Effector memory CD8-positive, alpha-beta T cell (primary cell): ENCODE measurements at regions not wholly inside any gene's neighbourhood (a gene's known extent, or its start where the extent isn't known, plus 50 kb on each side); places are given as distances from the start of the nearest gene placed in this dataset.

ENCODE experiments used
- ATAC-seq: fragments of 150-1000 bp; cut with Tn5 transposase; replicated peaks from 2 replicates; pipeline ENCODE4 v1.10.0; 2021; ENCODE audit warnings: mild to moderate bottlenecking, moderate library complexity
- DNase-seq, 3 experiments: peaks; one replicate each; pipeline ENCODE4 v3.0.0; 2021
- H3K27ac Mint-ChIP-seq, 2 donors: one replicate each; pipeline ENCODE4 v1.8.0; 2022; ENCODE audit warnings: mild to moderate bottlenecking in 2 of 2, mixed read lengths in 2 of 2, moderate library complexity in 2 of 2
- H3K27me3 Mint-ChIP-seq, 2 donors: one replicate each; pipeline ENCODE4 v1.8.0; 2022; ENCODE audit warnings: mixed read lengths in 2 of 2
- H3K36me3 Mint-ChIP-seq: one replicate; pipeline ENCODE4 v1.8.0; 2022; ENCODE audit warnings: mild to moderate bottlenecking, moderate library complexity, mixed read lengths; ENCODE audit not compliant: insufficient read depth
- H3K4me1 Mint-ChIP-seq, 2 donors: one replicate each; pipeline ENCODE4 v1.8.0; 2022; ENCODE audit warnings: low read depth in 2 of 2, mixed read lengths in 2 of 2
- H3K4me3 Mint-ChIP-seq, 2 donors: one replicate each; pipeline ENCODE4 v1.8.0; 2022; ENCODE audit warnings: mild to moderate bottlenecking in 2 of 2, mixed read lengths in 2 of 2, moderate library complexity in 2 of 2
- H3K9me3 Mint-ChIP-seq, 2 donors: one replicate each; pipeline ENCODE4 v1.8.0; 2022; ENCODE audit warnings: mixed read lengths in 2 of 2

- Mint-ChIP-seq H3K9me3 (peaks cover 3 to 18% of the 10 kb centered on the region in 2 donors), H3K27ac (no peak overlapping the region), H3K4me3 (no peak overlapping the region), H3K4me1 (no peaks in the 10 kb centered on the region), H3K27me3 (no peaks in the 10 kb centered on the region), H3K36me3 (no peaks in the 10 kb centered on the region)
- ATAC-seq, result no peak
- no peak for DNase-seq
Observed at GRCh38 chr4:32775049-32775448, 2054.9 kb downstream of the PCDH7 start.

- Mint-ChIP-seq H3K9me3 (peaks cover 3 to 18% of the 10 kb centered on the region in 2 donors), H3K4me3 (no peak overlapping the region), H3K27me3 (no peaks in the 10 kb centered on the region), H3K36me3 (no peaks in the 10 kb centered on the region), H3K4me1 (no peaks in the 10 kb centered on the region), H3K27ac (no peak overlapping the region)
- no peak for ATAC-seq
- DNase-seq, result no peak
Observed at GRCh38 chr4:32776435-32777203, 2056.4 kb downstream of the PCDH7 start.

GRCh38 chr4:32778025-32778424 lies 2057.9 kb downstream of the PCDH7 start:
- ATAC-seq (no peak), DNase-seq (no peak)
- Mint-ChIP-seq H3K4me1 (no peaks in the 10 kb centered on the region), H3K4me3 (no peak overlapping the region), H3K9me3 (peaks cover 5 to 25% of the 10 kb centered on the region in 2 donors), H3K27ac (no peak overlapping the region), H3K27me3 (no peaks in the 10 kb centered on the region), H3K36me3 (no peaks in the 10 kb centered on the region)

- DNase-seq, result no peak
- H3K27ac Mint-ChIP-seq, result no peak overlapping the region
- H3K36me3 Mint-ChIP-seq, result no peaks in the 10 kb centered on the region
Observed at GRCh38 chr4:32778938-32779337, 2058.8 kb downstream of the PCDH7 start.

GRCh38 chr4:32789026-32789608 lies 2068.9 kb downstream of the PCDH7 start:
- Mint-ChIP-seq H3K9me3 (peaks cover 0 to 1% of the 10 kb centered on the region in 2 donors), H3K4me1 (no peaks in the 10 kb centered on the region), H3K36me3 (no peaks in the 10 kb centered on the region), H3K27me3 (no peaks in the 10 kb centered on the region), H3K4me3 (no peak overlapping the region), H3K27ac (no peak overlapping the region)
- no peak for ATAC-seq
- DNase-seq, result no peak

More at GRCh38 chr4:32778938-32779337, 2058.8 kb downstream of the PCDH7 start:
- H3K4me1 Mint-ChIP-seq, result no peaks in the 10 kb centered on the region
- ATAC-seq, result no peak
- H3K4me3 Mint-ChIP-seq, result no peak overlapping the region
- peaks cover 5 to 25% of the 10 kb centered on the region in 2 donors for H3K9me3 Mint-ChIP-seq
- no peaks in the 10 kb centered on the region for H3K27me3 Mint-ChIP-seq

- DNase-seq (no peak), ATAC-seq (no peak)
- no peaks in the 10 kb centered on the region for H3K4me1 Mint-ChIP-seq
- no peaks in the 10 kb centered on the region for H3K27me3 Mint-ChIP-seq
- H3K36me3 Mint-ChIP-seq, result no peaks in the 10 kb centered on the region
- H3K27ac Mint-ChIP-seq, result no peak overlapping the region
- H3K9me3 Mint-ChIP-seq, result peaks cover 0 to 7% of the 10 kb centered on the region in 2 donors
- H3K4me3 Mint-ChIP-seq, result no peak overlapping the region
Observed at GRCh38 chr4:32790803-32791202, 2070.6 kb downstream of the PCDH7 start.

GRCh38 chr4:32798471-32799159 lies 2078.4 kb downstream of the PCDH7 start:
- Mint-ChIP-seq H3K27me3 (no peaks in the 10 kb centered on the region), H3K4me1 (no peaks in the 10 kb centered on the region), H3K9me3 (peaks cover 9 to 17% of the 10 kb centered on the region in 2 donors), H3K27ac (no peak overlapping the region), H3K36me3 (no peaks in the 10 kb centered on the region), H3K4me3 (no peak overlapping the region)
- no peak for DNase-seq
- no peak for ATAC-seq

GRCh38 chr4:32824336-32824735 lies 2104.2 kb downstream of the PCDH7 start:
- Mint-ChIP-seq H3K36me3 (no peaks in the 10 kb centered on the region), H3K4me1 (no peaks in the 10 kb centered on the region), H3K27ac (no peak overlapping the region), H3K27me3 (no peaks in the 10 kb centered on the region), H3K9me3 (peaks cover 0 to 2% of the 10 kb centered on the region in 2 donors), H3K4me3 (no peak overlapping the region)
- no peak for DNase-seq
- ATAC-seq, result no peak

GRCh38 chr4:32826169-32826568 lies 2106.0 kb downstream of the PCDH7 start:
- Mint-ChIP-seq H3K4me3 (no peak overlapping the region), H3K27ac (no peak overlapping the region), H3K9me3 (peaks cover 0 to 2% of the 10 kb centered on the region in 2 donors), H3K36me3 (no peaks in the 10 kb centered on the region), H3K4me1 (no peaks in the 10 kb centered on the region), H3K27me3 (no peaks in the 10 kb centered on the region)
- no peak for ATAC-seq
- DNase-seq, result no peak

GRCh38 chr4:32830160-32830559 lies 2110.0 kb downstream of the PCDH7 start:
- H3K36me3 Mint-ChIP-seq, result no peaks in the 10 kb centered on the region
- H3K27me3 Mint-ChIP-seq, result no peaks in the 10 kb centered on the region
- DNase-seq (no peak), ATAC-seq (no peak)
- no peaks in the 10 kb centered on the region for H3K4me1 Mint-ChIP-seq
- no peaks in the 10 kb centered on the region for H3K9me3 Mint-ChIP-seq
- H3K27ac Mint-ChIP-seq, result no peak overlapping the region
- no peak overlapping the region for H3K4me3 Mint-ChIP-seq

GRCh38 chr4:32831104-32831503 lies 2110.9 kb downstream of the PCDH7 start:
- Mint-ChIP-seq H3K27me3 (no peaks in the 10 kb centered on the region), H3K4me1 (no peaks in the 10 kb centered on the region), H3K36me3 (no peaks in the 10 kb centered on the region), H3K4me3 (no peak overlapping the region), H3K27ac (no peak overlapping the region), H3K9me3 (no peaks in the 10 kb centered on the region)
- ATAC-seq, result no peak
- no peak for DNase-seq

- Mint-ChIP-seq H3K4me1 (no peaks in the 10 kb centered on the region), H3K9me3 (peaks cover 0 to 8% of the 10 kb centered on the region in 2 donors), H3K27me3 (no peaks in the 10 kb centered on the region), H3K4me3 (no peak overlapping the region), H3K27ac (no peak overlapping the region), H3K36me3 (no peaks in the 10 kb centered on the region)
- DNase-seq (no peak), ATAC-seq (no peak)
Observed at GRCh38 chr4:32840461-32841189, 2120.5 kb downstream of the PCDH7 start.

GRCh38 chr4:32841217-32841616 lies 2121.0 kb downstream of the PCDH7 start:
- H3K4me3 Mint-ChIP-seq, result no peak overlapping the region
- no peaks in the 10 kb centered on the region for H3K4me1 Mint-ChIP-seq
- ATAC-seq (no peak), DNase-seq (no peak)
- H3K27me3 Mint-ChIP-seq, result no peaks in the 10 kb centered on the region
- H3K27ac Mint-ChIP-seq, result no peak overlapping the region
- no peaks in the 10 kb centered on the region for H3K36me3 Mint-ChIP-seq
- H3K9me3 Mint-ChIP-seq, result peaks cover 0 to 8% of the 10 kb centered on the region in 2 donors
